Heart left ventricle (tissue), 16 donors: ENCODE measurements at regions not wholly inside any gene's neighbourhood (a gene's known extent, or its start where the extent isn't known, plus 50 kb on each side); places are given as distances from the start of the nearest gene placed in this dataset.
"Not testable (repeated sequence)": the region's sequence is repeated elsewhere in the genome, so short reads cannot be mapped to it uniquely, and the experiment has no call there.

Experiments
- ATAC-seq, 4 donors: fragments of 200-7000 bp; cut with Tn5 transposase; one replicate each; pipeline ENCODE4 v1.9.1; 2020 to 2022; ENCODE audit warnings: moderate library complexity in 4 of 4, mild to moderate bottlenecking in 3 of 4, moderate number of reproducible peaks in 1 of 4
- DNase-seq, 5 donors: peaks; one replicate each; pipeline ENCODE4 v3.0.0-alpha.2; 2020
- H3K27ac ChIP-seq, 12 donors: fragments of 200-600 bp; sonication (generic) in 4 of 12; one replicate each; pipeline versions ENCODE4 v1.5.0 to v1.8.0; 2016 to 2022; ENCODE audit warnings: mild to moderate bottlenecking in 2 of 12
- H3K27me3 ChIP-seq, 9 donors: fragments of 200-600 bp; sonication (generic) in 2 of 9; one replicate each; pipeline versions ENCODE4 v1.5.1 to v1.8.0; 2016 to 2022; ENCODE audit warnings: mild to moderate bottlenecking in 3 of 9
- H3K36me3 ChIP-seq, 9 donors: fragments of 200-600 bp; sonication (generic) in 2 of 9; one replicate each; pipeline versions ENCODE4 v1.5.0 to v1.8.0; 2018 to 2022; ENCODE audit warnings: mild to moderate bottlenecking in 2 of 9
- H3K4me1 ChIP-seq, 12 donors: fragments of 200-600 bp; sonication (generic) in 4 of 12; one replicate each; pipeline versions ENCODE4 v1.5.0 to v1.8.0; 2016 to 2022; ENCODE audit warnings: mild to moderate bottlenecking in 3 of 12
- H3K4me3 ChIP-seq, 12 donors: fragments of 200-600 bp; sonication (generic) in 4 of 12; one replicate each; pipeline versions ENCODE4 v1.5.0 to v1.8.0; 2017 to 2022; ENCODE audit warnings: mild to moderate bottlenecking in 9 of 12, moderate library complexity in 4 of 12
- H3K9me3 ChIP-seq, 12 donors: fragments of 200-600 bp; sonication (generic) in 4 of 12; one replicate each; pipeline versions ENCODE4 v1.5.0 to v1.8.0; 2016 to 2022; ENCODE audit warnings: mild to moderate bottlenecking in 1 of 12
- POLR2A ChIP-seq, 2 donors: fragments of 450-650 bp; IDR thresholded peaks; one replicate each; pipeline ENCODE4 v1.6.1; 2017; ENCODE audit warnings: antibody characterized with exemption in 2 of 2, mild to moderate bottlenecking in 2 of 2, moderate library complexity in 2 of 2
- WGBS, 4 donors: extraction: QIAGEN DNeasy Blood & Tissue Kit in 2 of 4; methylation state at CpG; one replicate each; pipeline versions ENCODE4 v1.1.5 to v1.1.7; 2013 to 2018; 5-methylcytosine and 5-hydroxymethylcytosine counted together
- intact Hi-C, 10 donors: fragments of 100-400 bp; cut with DNase I; formaldehyde crosslinking; loops; one replicate each; pipeline versions ENCODE4 v1.11.1 to v1.14.2; 2022
- TF ChIP-seq, protein P1 (sequence below), 12 donors: fragments of 200-600 bp; sonication (generic) in 4 of 12; IDR thresholded peaks; one replicate each; pipeline versions ENCODE4 v1.5.0 to v1.8.0; 2018 to 2022; ENCODE audit warnings: antibody characterized with exemption in 12 of 12, mild to moderate bottlenecking in 5 of 12
- donor health status: ischemic (EF 13 %, LVEDD 7.1; RV severe dilation, severe dysfunction).
- donor health status: healthy with polysubstance abuse.
- donor health status: DM: no; HTN: yes; CAD: no.
- donor health status: DM: no; HTN: no; CAD: no.
- donor health status: ischemic (EF 25% LVEDD 6.9; RV normal size, moderate dysfunction).
- donor health status: ischemic (EF 25% LVEDD 5.7; RV mildly dilated, moderate dysfunction).
- donor health status: healthy.
- donor health status: DM: yes; HTN: yes; CAD: no.
- donor health status: ischemic (EF 35%, LVEDD 5.7; RV mildly dilated, moderate dysfunction).
- donor health status: nonischemic (EF 11% LVEDD 7.7; RV severe dilation, severe dysfunction).
- donor health status: DM: yes; HTN: yes; CAD: no.
- donor health status: PGD.
- donor health status: ischemic (EF 29% LVEDD 5.4; RV normal size, mild dysfunction).
- donor health status: nonischemic (EF 23%, LVEDD 6.1; RV moderate dilation, normal function).

- TF ChIP-seq, protein P1, sequence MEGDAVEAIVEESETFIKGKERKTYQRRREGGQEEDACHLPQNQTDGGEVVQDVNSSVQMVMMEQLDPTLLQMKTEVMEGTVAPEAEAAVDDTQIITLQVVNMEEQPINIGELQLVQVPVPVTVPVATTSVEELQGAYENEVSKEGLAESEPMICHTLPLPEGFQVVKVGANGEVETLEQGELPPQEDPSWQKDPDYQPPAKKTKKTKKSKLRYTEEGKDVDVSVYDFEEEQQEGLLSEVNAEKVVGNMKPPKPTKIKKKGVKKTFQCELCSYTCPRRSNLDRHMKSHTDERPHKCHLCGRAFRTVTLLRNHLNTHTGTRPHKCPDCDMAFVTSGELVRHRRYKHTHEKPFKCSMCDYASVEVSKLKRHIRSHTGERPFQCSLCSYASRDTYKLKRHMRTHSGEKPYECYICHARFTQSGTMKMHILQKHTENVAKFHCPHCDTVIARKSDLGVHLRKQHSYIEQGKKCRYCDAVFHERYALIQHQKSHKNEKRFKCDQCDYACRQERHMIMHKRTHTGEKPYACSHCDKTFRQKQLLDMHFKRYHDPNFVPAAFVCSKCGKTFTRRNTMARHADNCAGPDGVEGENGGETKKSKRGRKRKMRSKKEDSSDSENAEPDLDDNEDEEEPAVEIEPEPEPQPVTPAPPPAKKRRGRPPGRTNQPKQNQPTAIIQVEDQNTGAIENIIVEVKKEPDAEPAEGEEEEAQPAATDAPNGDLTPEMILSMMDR (IDR thresholded peaks at IDR 0.05): no peak
- TF ChIP-seq POLR2A (IDR thresholded peaks at IDR 0.05): no peak
- Histone ChIP-seq H3K4me3 (no peak overlapping the region), H3K27ac (no peak overlapping the region), H3K27me3 (no peaks in the 10 kb centered on the region), H3K4me1 (no peaks in the 10 kb centered on the region), H3K9me3 (peaks cover 0 to 3% (median 0%) of the 10 kb centered on the region in 12 donors), H3K36me3 (no peaks in the 10 kb centered on the region)
- WGBS, 4 donors: 93 to 94% (median 94%) methylated on average over 1 of the region's 1 CpG
- ATAC-seq (no peak), DNase-seq (no peak)
- intact Hi-C loops: no loop called here
Measured at GRCh38 chr10:61016630-61017029, 72.6 kb upstream of the RHOBTB1 start.

- H3K27ac ChIP-seq: no peak overlapping the region
- ATAC-seq: no peak
- DNase-seq: no peak
- WGBS, 4 donors: 89 to 93% (median 90%) methylated on average over 2 of the region's 2 CpGs
- H3K9me3 ChIP-seq: peaks cover 0 to 3% (median 0%) of the 10 kb centered on the region in 12 donors
- TF ChIP-seq POLR2A (IDR thresholded peaks at IDR 0.05): no peak
- intact Hi-C loops: no loop called here
- H3K36me3 ChIP-seq: no peaks in the 10 kb centered on the region
- no peaks in the 10 kb centered on the region for H3K4me1 ChIP-seq
- H3K4me3 ChIP-seq: no peak overlapping the region
- H3K27me3 ChIP-seq: no peaks in the 10 kb centered on the region
Measured at GRCh38 chr10:61016007-61016406, 72.0 kb upstream of the RHOBTB1 start.

GRCh38 chr10:61010863-61011262 lies 66.9 kb upstream of the RHOBTB1 start:
- Histone ChIP-seq H3K4me3 (no peak overlapping the region), H3K9me3 (no peaks in the 10 kb centered on the region), H3K27me3 (no peaks in the 10 kb centered on the region), H3K4me1 (no peaks in the 10 kb centered on the region), H3K27ac (no peak overlapping the region), H3K36me3 (no peaks in the 10 kb centered on the region)
- intact Hi-C loops: no loop called here
- TF ChIP-seq POLR2A (IDR thresholded peaks at IDR 0.05): no peak
- TF ChIP-seq, protein P1 (IDR thresholded peaks at IDR 0.05): no peak
- WGBS, 4 donors: 95 to 100% (median 96%) methylated on average over 1 of the region's 1 CpG
- ATAC-seq (no peak), DNase-seq (no peak)

DNA sequence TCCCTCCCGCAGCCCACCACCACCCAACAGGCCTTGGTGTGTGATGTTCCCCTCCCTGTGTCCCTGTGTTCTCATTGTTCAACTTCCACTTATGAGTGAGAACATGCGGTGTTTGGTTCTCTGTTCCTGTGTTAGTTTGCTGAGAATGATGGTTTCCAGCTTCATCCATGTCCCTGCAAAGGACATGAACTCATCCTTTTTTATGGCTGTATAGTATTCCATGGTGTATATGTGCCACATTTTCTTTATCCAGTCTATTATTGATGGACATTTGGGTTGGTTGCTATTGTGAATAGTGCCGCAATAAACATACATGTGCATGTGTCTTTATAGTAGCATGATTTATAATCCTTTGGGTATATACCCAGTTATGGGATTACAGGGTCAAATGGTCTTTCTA lies 59.1 kb upstream of the RHOBTB1 start:
- Histone ChIP-seq H3K27me3 (peaks cover 0 to 31% (median 9%) of the 10 kb centered on the region in 9 donors), H3K4me1 (peaks cover 0 to 10% (median 0%) of the 10 kb centered on the region in 12 donors)
- H3K4me3 ChIP-seq, ATAC-seq, DNase-seq, H3K27ac ChIP-seq, H3K36me3 ChIP-seq, intact Hi-C loops, H3K9me3 ChIP-seq: not testable (repeated sequence)
- 95 to 99% (median 98%) methylated on average over 3 of the region's 3 CpGs for WGBS, 4 donors

- ATAC-seq: no peak
- no peak overlapping the region for H3K27ac ChIP-seq
Measured at GRCh38 chr10:61001731-61002122, 57.7 kb upstream of the RHOBTB1 start.

More at GRCh38 chr10:61001731-61002122, 57.7 kb upstream of the RHOBTB1 start:
- Histone ChIP-seq H3K27me3 (peaks cover 0 to 31% (median 9%) of the 10 kb centered on the region in 9 donors), H3K9me3 (peaks cover 0 to 6% (median 0%) of the 10 kb centered on the region in 12 donors), H3K36me3 (no peaks in the 10 kb centered on the region), H3K4me3 (peak overlapping the region in 10 of 12 donors; percentile 11 to 57 (median 46)), H3K4me1 (peaks cover 0 to 10% (median 0%) of the 10 kb centered on the region in 12 donors)
- DNase-seq: no peak
- WGBS, 4 donors: 25 to 46% (median 33%) methylated on average over 9 to 18 of the region's 18 CpGs
- TF ChIP-seq POLR2A (IDR thresholded peaks at IDR 0.05): no peak
- TF ChIP-seq, protein P1 (IDR thresholded peaks at IDR 0.05): no peak
- intact Hi-C loops: no loop called here
